PC-9 (cell line): ENCODE measurements at regions not wholly inside any gene's neighbourhood (a gene's known extent, or its start where the extent isn't known, plus 50 kb on each side); places are given as distances from the start of the nearest gene placed in this dataset.

Experiments
- EZH2 ChIP-seq: fragments of 200-600 bp; sonication (generic); IDR thresholded peaks from 2 replicates; pipeline ENCODE4 v1.8.0; 2017; ENCODE audit warnings: antibody characterized with exemption, low read depth
- TF ChIP-seq, protein P1 (sequence below): fragments of 200-600 bp; sonication (generic); conservative IDR thresholded peaks from 2 replicates; pipeline ENCODE4 v1.6.1; 2017; ENCODE audit warnings: mixed run types, antibody characterized with exemption, mild to moderate bottlenecking, moderate library complexity

DNA sequence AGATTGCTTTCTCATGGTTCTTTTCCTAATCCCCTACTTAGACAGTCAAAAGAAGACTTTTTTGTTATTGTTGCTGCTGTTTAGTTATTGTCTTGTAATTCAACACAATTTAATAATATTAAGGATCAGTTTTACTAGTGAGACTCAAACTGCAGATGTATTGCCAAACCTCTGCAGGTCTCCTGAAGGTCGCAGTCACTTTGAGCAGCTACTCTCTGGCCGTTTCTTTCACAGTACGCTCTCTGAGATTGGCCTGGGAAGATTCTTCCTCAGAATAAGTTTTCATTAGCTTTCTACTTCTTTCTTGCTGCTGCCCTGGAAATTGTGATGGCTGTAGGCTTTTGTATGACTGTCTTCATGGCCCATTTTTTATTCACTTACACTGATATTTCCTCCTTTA is 930.8 kb downstream of the QKI start:
- TF ChIP-seq, protein P1, sequence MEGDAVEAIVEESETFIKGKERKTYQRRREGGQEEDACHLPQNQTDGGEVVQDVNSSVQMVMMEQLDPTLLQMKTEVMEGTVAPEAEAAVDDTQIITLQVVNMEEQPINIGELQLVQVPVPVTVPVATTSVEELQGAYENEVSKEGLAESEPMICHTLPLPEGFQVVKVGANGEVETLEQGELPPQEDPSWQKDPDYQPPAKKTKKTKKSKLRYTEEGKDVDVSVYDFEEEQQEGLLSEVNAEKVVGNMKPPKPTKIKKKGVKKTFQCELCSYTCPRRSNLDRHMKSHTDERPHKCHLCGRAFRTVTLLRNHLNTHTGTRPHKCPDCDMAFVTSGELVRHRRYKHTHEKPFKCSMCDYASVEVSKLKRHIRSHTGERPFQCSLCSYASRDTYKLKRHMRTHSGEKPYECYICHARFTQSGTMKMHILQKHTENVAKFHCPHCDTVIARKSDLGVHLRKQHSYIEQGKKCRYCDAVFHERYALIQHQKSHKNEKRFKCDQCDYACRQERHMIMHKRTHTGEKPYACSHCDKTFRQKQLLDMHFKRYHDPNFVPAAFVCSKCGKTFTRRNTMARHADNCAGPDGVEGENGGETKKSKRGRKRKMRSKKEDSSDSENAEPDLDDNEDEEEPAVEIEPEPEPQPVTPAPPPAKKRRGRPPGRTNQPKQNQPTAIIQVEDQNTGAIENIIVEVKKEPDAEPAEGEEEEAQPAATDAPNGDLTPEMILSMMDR, result no peak
- TF ChIP-seq EZH2, result no peak
